Jurkat, Clone E6-1 (cell line): ENCODE measurements at regions not wholly inside any gene's neighbourhood (a gene's known extent, or its start where the extent isn't known, plus 50 kb on each side); places are given as distances from the start of the nearest gene placed in this dataset.

Source experiments
- DNase-seq: peaks from one replicate; pipeline ENCODE4 v3.0.0-alpha.2; 2011; ENCODE audit warnings: low read depth, low spot score
- H3K4me3 ChIP-seq: 2 replicates; pipeline ENCODE4 v1.5.1; 2011; ENCODE audit warnings: mild to moderate bottlenecking, low read length, control low read depth, moderate library complexity

DNA sequence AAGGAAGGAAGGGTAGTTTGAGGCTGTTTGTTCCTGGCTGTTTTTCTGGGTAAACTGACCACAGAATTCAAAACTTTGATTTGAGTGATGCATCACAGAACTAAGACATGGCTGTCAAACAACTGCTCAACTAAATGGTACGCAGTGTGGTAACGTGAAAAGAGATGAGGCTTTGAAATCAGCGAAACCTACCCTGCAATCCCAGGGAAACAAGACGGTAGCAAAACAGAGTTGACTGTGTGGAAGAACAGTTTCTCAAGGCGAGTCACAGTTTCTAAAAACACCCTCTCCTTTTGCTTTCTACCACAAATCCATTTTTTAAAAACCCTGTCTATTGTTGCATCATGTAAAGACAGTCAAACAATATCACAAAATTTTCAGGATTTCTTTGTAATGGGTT lies 156.0 kb upstream of the MAF start:
- H3K4me3 ChIP-seq = no peak overlapping the region
- no peak for DNase-seq

- no peak overlapping the region for H3K4me3 ChIP-seq
- peak; percentile 24 for DNase-seq
These were observed 154.0 kb upstream of the MAF start for GRCh38 chr16:79754501-79754900.

DNA sequence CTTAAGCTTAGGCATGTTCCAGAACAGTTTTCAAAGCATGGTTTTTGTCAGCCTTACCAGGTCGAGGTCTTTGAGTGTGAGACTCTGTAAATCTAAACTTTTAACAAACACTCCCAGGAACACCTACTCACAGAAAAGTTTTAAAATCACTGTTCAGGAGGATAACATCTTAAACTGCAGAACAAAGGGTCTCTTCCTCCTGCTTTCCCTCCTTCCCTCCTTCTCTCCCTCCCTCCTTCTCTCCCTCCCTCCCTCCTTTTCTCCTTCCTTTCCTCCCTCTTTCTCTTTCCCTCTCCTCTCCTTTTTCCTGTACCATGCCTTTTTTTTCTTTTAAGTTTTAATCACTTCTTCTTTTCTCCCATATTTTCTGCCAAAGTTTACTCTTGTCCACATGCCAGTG lies 153.5 kb upstream of the MAF start:
- H3K4me3 ChIP-seq = no peak overlapping the region
- DNase-seq = no peak

DNA sequence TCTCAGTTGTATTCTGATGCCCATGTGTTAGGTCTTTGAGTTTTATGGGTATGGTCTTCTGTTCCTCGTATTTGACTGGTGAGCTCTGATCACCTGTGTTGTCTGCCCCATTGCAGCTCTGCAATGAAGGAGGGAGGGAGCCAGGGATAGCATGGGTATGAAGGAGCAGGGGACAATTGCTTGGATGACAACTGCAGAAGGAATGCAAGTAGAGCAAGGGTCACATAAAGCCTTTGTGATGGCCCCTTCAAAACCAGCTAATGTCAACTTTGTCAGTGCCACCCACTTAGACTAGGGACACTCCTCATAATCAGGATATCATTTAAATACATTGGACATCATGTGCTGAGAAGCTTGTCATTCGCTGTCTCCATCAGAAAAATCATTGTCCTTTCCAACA lies 152.7 kb upstream of the MAF start:
- no peak overlapping the region for H3K4me3 ChIP-seq
- DNase-seq = no peak

DNA sequence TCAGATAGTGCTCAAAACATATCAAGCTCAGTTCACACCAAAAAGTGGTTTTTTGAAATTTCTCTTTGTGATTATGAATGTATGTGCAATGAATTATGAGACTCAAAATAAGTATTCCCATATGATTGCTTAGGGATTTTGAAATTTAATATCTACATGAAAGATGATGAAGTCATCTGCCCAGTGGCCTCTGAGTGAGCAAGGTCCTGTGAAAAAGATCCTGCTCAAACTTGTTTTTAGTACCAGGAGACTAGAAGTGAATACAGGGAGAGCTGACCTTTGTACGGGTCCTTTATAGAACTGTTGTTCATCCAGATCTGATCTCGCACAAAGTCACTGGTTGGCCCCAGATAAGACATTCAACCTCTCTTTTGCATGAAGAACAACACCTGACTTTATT lies 151.9 kb upstream of the MAF start:
- DNase-seq = no peak

GRCh38 chr16:79751471-79752184 lies 151.1 kb upstream of the MAF start:
- H3K4me3 ChIP-seq = no peak overlapping the region
- no peak for DNase-seq

More for the DNA sequence above, 151.9 kb upstream of the MAF start:
- no peak overlapping the region for H3K4me3 ChIP-seq

- DNase-seq = no peak
- no peak overlapping the region for H3K4me3 ChIP-seq
These were observed 149.8 kb upstream of the MAF start for GRCh38 chr16:79750311-79750710.

GRCh38 chr16:79748629-79749028 lies 148.1 kb upstream of the MAF start:
- DNase-seq = no peak
- H3K4me3 ChIP-seq = no peak overlapping the region

- DNase-seq = no peak
- no peak overlapping the region for H3K4me3 ChIP-seq
These were observed 147.2 kb upstream of the MAF start for GRCh38 chr16:79747688-79748087.

DNA sequence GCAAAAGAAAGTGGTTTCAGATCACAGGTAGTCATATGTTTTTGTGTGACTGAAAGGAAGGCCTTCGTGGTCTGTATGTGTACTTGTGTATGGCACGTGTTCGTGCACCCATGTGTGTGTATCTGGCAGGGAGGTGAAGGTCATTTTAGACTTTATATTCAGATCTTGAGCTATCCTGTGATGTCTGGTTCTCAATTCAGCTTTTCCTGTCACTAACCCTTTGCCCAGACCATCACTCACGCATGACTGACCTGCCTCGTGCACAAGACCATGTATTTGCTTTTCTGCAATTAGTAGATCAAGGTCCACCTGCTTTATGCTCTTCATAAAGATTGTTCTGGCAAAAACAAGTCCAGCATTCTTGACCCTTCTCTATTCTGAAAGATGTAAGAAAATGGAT lies 139.7 kb upstream of the MAF start:
- no peak overlapping the region for H3K4me3 ChIP-seq
- DNase-seq = no peak

DNA sequence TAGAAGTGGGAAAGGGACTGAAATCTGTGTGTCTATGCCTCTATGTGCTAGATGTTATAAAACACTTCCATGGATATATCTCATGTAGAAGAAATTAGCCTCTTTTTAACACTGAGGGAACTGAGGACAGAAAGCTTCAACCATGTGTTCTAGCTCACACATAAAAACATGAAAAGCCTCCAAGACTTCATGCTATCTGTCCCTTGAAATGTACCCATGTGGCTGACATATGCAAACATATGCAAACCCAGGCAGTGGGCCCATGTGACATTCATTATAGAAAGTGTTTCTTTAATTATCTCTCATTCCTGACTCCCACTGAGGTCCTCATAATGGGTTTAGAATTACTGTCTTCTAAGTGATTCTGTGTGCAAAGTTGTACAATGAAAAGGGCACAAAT lies 134.7 kb upstream of the MAF start:
- DNase-seq = no peak
- H3K4me3 ChIP-seq = no peak overlapping the region

DNA sequence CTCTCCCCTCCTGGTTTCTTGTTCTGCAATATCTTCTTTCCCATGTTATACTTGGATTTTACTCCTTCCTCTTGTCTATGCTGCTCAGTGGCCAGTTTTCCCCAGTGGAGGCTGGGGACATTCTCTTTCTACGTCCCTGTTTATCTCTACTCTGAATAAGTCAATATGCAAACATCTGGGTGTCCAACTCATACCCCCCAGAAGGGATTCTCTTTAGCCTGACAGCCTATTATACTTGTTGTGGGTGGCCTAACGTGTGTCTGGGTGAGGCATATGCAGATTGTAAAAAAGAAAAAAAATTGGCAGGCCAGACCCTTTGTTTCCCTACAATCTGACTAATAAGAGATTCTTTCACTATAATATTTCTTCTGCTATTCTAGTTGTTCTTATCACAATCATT lies 134.2 kb upstream of the MAF start:
- DNase-seq = no peak
- no peak overlapping the region for H3K4me3 ChIP-seq

DNA sequence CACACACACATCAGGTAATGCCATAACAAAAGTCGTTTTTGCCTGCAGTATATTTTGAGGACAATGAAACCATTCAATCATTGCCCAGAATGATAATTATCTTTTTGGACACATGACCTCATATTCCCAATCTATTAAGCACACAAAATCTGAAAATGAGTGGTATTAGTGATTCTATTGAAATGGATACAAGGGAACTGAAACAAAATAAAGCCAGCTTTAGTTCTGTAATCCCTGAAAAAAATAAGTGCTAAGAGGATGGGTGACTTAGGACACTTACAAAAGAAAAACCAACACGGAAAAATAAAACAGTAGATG lies 128.3 kb upstream of the MAF start:
- DNase-seq = no peak
- H3K4me3 ChIP-seq = no peak overlapping the region

DNA sequence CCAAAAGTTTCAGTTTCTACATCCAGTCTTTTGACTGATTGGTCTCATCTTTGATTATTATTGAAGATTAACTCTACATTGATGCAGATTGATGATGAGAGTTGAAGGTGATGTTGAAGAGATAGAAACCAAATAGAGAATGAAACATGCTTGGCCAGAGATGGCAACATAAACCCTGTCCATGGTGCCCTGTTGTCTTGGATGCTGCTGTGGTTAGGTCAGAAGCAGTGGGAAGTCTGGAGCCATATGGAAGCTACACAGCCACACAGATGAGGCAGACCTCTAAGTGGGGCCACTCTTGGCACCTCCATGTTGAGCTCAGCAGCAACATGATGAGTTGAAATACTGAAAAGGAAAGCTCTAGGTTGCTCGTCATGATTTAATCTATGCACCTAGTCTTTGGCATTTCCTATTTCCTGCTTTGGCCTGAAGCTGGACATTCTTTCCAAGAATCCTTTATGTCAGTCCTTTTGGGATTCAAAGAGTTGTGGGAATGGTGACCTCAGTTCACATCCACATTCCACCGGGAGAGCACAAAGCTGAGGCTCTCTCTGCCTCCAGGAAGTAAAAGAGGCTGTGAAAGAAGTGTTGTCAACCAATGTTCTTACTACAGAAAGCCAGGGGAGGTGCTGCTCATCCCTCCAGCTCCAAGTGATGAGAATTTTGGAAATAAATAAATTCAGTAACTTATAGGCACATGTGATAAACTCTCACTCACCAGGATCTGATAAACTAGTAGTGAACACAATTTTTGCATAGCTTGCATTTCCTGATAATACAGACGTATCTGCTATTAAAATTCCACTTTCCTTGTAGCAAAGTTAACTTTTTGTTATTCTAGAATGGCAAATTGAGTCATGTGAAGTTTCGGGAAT lies 127.7 kb upstream of the MAF start:
- H3K4me3 ChIP-seq = no peak overlapping the region
- no peak for DNase-seq

GRCh38 chr16:79726902-79727301 lies 126.4 kb upstream of the MAF start:
- DNase-seq = no peak
- no peak overlapping the region for H3K4me3 ChIP-seq

- H3K4me3 ChIP-seq = no peak overlapping the region
- no peak for DNase-seq
These were observed 124.5 kb upstream of the MAF start for GRCh38 chr16:79725051-79725450.

DNA sequence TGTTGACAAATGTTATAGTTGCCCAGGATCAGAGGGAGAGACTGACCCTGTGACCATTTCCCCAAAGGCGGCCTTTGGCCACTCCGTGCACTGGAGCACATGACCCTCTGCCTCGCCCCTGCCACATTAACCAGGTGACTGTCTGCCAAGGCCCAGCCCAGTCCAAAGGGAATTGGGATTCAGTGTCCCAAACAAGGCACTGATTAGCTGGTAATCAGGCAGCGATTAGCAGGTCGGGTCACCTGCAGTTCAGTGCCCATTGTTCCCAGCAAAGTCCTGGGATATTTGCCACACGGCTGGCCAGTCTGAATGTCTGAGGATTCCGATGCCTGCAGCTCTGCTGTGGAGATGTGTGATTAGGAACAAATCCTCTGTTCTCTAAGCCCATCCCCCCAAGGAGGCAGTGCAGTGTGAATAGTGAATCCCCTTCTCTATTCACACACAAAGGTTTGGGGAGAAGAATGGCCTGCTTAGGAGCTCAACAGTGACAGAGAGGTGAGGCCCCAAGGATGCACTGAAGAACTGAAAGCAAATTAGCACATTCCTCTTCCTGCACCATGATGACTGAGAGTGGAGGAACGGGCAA lies 123.1 kb upstream of the MAF start:
- no peak for DNase-seq
- no peak overlapping the region for H3K4me3 ChIP-seq

DNA sequence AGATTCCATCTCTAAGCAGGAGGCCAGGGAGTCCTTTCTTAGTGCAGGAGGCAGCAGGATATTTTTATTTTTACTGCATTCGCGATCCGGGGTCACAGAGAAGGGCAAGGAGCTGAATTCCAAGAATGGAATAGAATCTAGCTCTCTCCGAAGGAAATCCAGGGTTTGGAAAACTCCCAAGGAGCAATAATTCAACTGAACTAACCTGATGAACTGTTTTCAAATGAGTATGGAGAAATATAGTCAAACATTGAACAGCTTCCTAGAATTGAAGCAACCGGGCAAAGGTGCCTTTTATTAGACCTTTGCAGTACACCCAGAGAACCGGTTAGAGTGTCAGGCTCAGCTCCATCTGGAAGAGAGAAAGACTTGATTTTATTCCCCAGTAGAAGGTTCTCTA lies 120.7 kb upstream of the MAF start:
- DNase-seq = no peak
- no peak overlapping the region for H3K4me3 ChIP-seq

DNA sequence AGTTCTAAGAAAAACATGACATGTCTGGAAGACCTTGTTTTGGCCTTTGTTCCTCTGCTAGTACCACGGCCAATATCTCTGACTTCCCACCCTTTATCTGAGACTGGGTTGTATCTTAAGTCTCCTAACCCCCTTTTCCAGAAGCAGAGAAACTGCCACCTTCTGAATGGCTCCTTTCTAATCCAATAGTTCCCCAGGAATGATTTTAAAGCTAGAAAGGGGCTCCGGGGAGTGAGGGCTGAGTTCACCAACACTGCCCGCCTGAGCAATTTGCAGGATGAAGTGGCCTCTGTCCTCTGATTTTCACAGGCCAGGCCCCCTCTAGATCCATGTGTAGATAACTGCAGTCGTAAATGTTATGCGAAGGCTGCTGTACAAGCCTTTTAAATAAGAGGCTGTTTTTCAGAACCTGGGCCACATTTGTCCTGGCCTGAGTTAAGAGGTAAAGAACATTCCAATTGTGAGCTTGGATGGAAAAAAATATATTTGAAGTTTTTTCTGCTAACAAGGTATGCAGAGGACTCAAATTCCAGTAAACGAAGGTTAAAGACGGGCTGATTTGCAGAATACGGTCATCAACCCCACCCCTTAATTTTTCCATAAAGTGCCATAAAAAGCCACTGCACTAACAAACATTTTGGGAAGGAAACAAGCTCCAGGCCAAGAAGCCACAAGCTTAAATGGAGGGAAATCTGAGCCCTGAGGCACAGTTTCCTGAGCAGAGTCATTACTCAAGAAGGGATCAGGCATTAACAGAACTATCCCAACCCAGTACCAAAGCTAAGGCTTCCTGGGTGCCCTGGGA lies 117.0 kb upstream of the MAF start:
- no peak for DNase-seq
- H3K4me3 ChIP-seq = no peak overlapping the region
